Kidney glomerular epithelial cell (primary cell): ENCODE measurements at regions not wholly inside any gene's neighbourhood (a gene's known extent, or its start where the extent isn't known, plus 50 kb on each side); places are given as distances from the start of the nearest gene placed in this dataset.
"Not testable (repeated sequence)": the region's sequence is repeated elsewhere in the genome, so short reads cannot be mapped to it uniquely, and the experiment has no call there.

ENCODE experiments used
- DNase-seq: peaks from one replicate; lab custom pipeline; 2025; lab: John Stamatoyannopoulos, UW

DNA sequence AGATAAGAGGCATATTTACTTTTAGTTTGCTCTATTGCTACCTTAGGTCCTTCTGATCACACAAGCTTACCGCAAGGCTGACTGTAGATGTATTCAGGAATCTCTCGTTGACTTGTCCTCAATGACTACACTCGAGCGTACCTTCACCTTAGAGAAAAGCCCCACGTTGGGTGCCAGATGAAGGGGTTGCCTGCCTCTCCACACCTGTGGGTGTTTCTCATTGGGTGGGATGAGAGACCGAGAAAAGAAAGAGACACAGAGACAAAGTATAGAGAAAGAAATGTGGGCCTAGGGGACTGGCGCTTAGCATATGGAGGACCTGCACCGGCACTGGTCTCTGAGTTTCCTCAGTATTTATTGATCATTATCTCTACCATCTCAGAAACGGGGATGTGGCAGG is 51.8 kb downstream of the ASCL4 start:
- no peak for DNase-seq

GRCh38 chr12:107829271-107829670 is 54.8 kb downstream of the ASCL4 start:
- no peak for DNase-seq

DNA sequence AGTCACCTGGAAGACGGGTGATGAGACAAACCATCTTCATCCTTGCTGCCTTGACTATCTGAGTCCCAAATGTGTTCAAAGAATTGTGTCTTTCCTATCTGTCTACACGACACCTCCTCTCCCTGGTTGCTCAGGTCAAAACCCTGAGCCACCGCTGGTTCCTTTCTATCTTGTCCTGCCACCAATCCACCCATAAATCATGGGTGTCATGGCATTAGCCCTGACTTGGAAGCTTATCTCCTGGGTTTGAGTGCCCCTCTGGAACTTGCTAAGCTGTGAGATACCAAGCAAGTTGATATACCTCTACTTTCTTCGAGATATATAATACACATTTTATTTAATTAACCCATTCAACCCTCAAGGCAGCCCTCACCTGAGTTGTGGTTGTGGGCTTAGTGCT is 57.9 kb downstream of the ASCL4 start:
- no peak for DNase-seq

DNA sequence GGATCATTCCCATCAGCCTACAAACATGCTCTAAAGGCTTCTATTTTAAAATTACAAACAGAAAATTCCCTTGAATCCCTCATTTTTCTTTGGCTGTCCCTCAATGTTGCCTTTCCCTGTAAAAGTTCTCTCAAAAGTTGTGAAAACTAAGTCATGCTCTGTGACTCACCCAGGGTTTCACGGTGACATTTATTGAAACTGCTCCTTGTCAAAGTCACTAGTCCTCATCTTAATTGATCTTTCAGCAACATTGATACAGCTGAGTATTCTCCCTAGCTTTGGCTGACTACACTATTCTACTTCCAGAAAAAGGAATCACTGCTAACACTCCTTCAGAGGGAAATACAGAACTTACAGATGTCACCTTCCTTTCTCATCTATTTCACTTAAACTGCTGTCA is 65.7 kb downstream of the ASCL4 start:
- DNase-seq: no peak

GRCh38 chr12:107843351-107844311 is 69.1 kb downstream of the ASCL4 start:
- DNase-seq: no peak

DNA sequence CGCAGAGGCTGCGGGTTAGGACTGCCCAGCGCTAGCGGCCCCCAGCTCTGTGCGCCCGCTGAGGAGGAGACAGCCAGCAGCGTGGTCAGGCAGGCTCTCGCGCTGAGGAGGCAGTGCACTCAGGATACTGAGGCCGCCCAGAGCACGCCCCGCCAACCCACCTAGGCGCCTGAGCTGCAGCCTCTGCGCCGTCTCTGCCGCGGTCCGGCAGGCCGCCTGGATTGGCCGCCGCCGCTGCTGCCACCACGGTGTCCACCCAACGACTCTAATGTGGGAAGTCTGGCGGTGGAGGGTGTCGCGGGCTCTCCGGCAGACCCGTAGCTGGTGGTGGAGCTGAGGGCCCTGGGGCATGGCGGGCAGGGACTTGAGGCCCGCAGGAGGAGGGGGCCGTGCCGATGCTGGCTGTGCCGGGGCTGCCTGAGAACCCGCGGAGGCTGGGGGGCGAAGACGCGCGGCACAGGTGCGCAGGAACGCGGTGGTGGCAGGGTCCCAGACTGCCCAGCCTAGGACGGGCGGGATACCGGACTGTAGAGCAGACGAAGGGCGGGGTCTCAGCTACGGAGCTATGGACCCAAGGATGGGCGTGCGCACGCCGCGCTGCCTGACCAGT is 69.9 kb downstream of the ASCL4 start:
- no peak for DNase-seq

GRCh38 chr12:107845226-107845979 is 70.9 kb downstream of the ASCL4 start:
- no peak for DNase-seq

DNA sequence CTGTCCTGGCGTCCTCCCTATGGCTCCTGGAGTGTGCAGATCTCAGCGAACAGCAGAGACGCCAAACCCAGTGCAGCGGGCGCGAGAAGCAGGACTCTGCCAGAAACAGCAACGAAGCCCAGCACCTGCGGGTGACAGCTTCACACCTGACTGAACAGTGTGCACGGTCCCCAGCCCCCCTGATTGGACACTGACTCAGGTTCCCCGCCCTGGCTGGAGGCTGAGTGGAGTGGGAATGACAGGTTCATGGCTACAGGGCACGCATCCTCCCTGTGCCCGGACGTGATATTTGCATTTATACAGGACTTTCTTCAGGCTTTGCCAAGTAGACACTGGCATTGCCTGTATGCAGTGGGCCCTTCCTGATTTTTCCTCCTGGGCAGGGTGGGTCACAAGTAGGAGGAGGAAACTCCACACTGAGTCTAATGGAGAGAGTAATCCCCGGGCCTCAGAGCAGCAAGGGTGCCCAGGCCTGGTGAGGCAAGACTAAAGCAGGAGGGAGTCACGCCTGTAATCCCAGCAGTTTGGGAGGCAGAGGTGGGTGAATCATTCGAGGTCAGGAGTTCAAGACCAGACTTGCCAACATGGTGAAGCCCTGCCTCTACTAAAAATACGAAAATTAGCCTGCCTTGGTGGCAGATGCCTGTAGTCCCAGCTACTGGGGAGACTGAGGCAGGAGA is 71.6 kb downstream of the ASCL4 start:
- no peak for DNase-seq

DNA sequence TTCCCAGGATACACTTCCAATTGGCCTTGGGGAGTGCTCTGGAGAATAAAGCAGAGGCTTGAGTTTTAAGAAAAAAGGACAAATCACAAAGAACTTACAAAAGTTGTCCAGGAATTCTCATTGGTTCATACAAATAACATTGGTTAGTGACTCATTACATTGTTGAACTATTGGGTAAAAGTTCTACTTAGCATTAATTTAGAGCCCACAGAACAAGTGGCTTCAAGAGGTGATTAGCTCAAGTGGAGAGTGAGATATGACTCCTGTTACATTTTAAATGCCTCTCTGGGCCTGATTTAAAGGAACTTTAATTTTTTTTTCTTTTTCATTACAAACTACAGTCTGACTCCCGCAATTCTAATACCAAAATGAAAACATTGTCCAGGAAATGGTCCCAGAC is 72.9 kb downstream of the ASCL4 start:
- DNase-seq: no peak

DNA sequence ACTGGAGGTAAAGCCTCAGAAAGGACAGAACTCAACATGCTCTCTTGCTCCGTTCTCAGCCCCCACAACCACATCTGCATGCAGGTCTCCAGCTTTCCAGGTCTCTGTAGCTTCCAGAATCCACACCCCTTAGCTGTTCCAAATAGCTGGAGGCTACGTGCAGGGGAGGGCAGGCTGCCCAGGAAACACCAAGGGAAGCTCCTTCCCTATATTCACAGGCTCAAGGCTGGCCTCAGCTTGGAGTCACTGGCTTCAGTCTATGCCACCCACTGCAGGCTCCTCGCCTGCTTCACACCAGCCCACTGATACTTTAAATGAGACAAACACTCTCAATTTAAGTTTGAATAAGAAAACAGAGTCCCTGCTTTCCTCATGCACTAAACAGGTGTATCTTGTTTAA is 73.3 kb downstream of the ASCL4 start:
- DNase-seq: no peak

GRCh38 chr12:107853479-107853878 is 79.0 kb downstream of the ASCL4 start:
- no peak for DNase-seq

- no peak for DNase-seq
These were observed 81.0 kb downstream of the ASCL4 start for GRCh38 chr12:107855471-107855870.

DNA sequence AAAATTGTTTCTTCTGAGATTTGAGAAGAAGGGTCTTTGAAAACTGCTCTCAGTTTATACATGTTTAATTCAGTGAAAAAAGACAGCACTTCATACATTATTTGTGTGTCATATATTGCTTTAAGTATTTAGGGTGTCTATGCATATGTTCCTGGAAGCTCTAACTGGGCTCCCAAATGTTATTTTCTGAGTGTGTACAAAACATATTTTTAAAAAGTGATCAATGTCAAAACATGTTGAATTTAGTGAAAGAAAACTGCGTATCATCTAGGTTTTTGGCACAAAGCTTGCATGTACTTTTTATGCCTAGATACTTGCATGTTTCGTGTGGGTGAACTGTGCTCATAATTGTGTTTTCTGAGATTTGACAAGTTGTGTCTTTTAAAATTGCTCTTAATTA is 81.6 kb downstream of the ASCL4 start:
- no peak for DNase-seq

DNA sequence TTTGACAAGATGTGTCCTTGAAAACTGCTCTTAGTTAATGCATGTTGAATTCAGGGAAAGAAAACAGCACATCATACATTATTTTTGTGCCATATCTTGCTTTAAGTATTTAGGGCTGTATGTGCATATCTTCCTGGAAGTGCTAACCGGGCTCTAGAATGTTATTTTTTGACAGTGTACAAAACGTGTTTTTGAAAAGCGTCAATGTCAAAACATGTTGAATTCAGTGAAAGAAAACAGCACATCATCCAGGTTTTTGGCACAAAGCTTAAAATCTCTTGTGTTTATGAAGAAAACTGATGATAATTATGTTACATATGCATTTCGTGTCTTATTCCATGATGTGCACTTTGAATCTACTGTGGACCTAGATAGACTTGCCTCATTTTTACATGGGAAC is 82.7 kb downstream of the ASCL4 start:
- no peak for DNase-seq

- no peak for DNase-seq
These were observed 84.9 kb downstream of the ASCL4 start for GRCh38 chr12:107859367-107859766.

- no peak for DNase-seq
These were observed 89.7 kb downstream of the ASCL4 start for GRCh38 chr12:107864235-107864634.

DNA sequence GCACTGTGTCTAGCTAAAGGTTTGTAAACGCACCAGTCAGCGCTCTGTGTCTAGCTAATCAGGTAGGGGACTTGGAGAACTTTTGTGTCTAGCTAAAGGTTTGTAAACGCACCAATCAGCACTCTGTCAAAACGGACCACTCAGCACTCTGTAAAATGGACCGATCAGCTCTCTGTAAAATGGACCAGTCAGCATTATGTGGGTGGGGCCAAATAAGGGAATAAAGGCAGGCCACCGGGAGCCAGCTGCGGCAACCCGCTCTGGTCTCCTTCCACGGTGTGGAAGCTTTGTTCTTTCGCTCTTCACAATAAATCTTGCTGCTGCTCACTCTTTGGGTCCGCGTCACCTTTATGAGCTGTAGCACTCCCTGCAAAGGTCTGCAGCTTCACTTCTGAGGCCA is 90.2 kb downstream of the ASCL4 start:
- not testable (repeated sequence) for DNase-seq

DNA sequence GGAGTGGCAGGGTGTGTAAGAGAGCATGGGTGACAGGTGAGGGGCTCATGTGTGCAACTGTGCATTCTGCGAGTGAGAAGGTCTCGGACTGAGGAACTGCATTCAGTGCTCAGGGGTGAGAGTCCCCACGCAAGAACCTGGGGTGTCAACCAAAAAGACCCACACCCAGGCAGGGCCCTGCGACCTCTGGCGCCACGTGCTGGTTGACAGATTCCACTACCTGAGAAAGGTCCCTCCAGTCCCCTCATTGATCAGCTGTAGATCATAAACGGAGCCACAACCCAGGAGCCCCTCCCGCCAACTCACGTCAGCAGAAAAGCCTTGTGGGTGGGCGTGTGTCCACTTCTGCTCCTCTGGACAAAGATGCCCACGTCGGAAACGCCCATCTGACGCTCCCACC is 98.7 kb downstream of the ASCL4 start:
- DNase-seq: no peak

GRCh38 chr12:107875786-107876185 is 101.3 kb downstream of the ASCL4 start:
- DNase-seq: no peak

DNA sequence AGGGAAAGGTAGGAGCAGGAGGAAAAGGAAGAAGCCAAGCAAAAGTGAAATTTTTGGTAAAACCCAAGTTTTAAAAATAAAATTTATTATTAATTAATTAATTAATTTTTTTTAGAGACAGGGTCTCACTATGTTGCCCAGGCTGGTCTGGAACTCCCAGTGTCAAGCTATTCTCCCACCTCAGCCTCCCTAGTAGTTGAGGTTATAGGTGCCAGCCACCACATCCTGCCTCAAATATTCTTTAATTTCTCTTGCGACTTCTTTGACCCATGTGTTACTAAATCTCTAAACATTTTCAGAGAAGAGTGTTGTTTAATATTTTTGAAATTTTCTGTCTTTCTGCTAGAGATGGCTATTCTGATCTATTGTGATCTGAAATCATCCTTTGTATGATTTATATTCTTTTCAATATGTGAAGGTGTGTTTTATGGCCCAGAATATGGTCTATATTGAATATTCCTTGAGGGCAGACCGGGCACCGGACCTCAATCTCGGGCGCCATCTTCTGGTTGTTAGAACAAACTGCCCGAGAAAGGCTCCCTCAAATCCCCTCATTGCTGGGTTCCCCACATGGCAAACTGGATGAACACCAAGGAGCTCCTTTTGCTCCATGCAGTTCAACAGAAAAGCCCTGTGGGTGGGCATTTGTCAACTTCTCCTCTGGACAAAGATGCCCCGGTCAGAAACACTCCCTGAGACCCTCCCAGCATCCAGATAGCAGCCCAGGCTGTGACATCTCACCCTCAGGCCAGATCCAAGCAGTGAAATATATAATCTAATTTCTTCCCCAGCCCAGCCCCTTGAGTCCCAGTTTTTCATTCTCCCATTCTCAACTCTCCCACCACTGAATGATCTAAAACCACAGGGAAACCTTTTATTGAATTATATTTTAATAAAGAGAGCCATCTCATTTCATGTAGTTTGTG is 110.5 kb downstream of the ASCL4 start:
- peak; percentile 47 for DNase-seq

DNA sequence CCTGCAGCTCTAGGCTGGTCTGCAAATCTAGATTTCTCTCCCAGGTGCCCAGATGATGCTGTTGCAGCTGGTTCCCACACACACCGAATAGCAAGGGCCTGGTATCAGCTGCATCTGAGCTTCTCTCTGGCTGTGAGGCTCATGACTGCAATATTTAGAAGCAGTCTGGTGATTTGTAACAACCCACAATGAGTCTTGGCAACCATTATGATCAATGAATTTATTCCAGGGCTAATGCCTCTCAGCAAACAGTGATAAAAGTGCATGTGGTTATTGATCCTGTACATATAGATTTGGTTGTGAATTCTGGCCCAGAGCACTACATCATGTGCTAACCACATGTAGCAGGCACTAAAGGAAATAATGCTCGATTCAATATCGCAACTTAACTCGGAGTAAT is 114.3 kb downstream of the ASCL4 start:
- no peak for DNase-seq
